Activated effector memory CD4-positive, alpha-beta T cell treated with Interleukin-2 at 50 U/mL for 16 hours (primary cell): ENCODE measurements at regions not wholly inside any gene's neighbourhood (a gene's known extent, or its start where the extent isn't known, plus 50 kb on each side); places are given as distances from the start of the nearest gene placed in this dataset.
"Not testable (repeated sequence)": the region's sequence is repeated elsewhere in the genome, so short reads cannot be mapped to it uniquely, and the experiment has no call there.

Experiments
- DNase-seq: peaks from one replicate; pipeline ENCODE4 v3.0.0-alpha.2; 2020

GRCh38 chr5:136924490-136924889 lies 559.1 kb upstream of the TRPC7 start:
- DNase-seq = no peak

GRCh38 chr5:136910625-136911024 lies 545.3 kb upstream of the TRPC7 start:
- DNase-seq = no peak

- no peak for DNase-seq
Observed at GRCh38 chr5:136909906-136910305, 544.6 kb upstream of the TRPC7 start.

GRCh38 chr5:136907371-136907770 lies 542.0 kb upstream of the TRPC7 start:
- no peak for DNase-seq

GRCh38 chr5:136906545-136906944 lies 541.2 kb upstream of the TRPC7 start:
- DNase-seq = no peak

- no peak for DNase-seq
Observed at GRCh38 chr5:136905571-136905970, 540.2 kb upstream of the TRPC7 start.

- DNase-seq = no peak
Observed at GRCh38 chr5:136894070-136894469, 528.7 kb upstream of the TRPC7 start.

GRCh38 chr5:136892000-136892399 lies 526.7 kb upstream of the TRPC7 start:
- no peak for DNase-seq

- no peak for DNase-seq
Observed at GRCh38 chr5:136891175-136891972, 526.0 kb upstream of the TRPC7 start.

- no peak for DNase-seq
Observed at GRCh38 chr5:136890431-136891148, 525.2 kb upstream of the TRPC7 start.

- DNase-seq = no peak
Observed at GRCh38 chr5:136886608-136887007, 521.3 kb upstream of the TRPC7 start.

- DNase-seq = no peak
Observed at GRCh38 chr5:136864960-136865359, 499.6 kb upstream of the TRPC7 start.

GRCh38 chr5:136856648-136857047 lies 491.3 kb upstream of the TRPC7 start:
- DNase-seq = no peak

- DNase-seq = no peak
Observed at GRCh38 chr5:136853971-136854370, 488.6 kb upstream of the TRPC7 start.

- DNase-seq = no peak
Observed at GRCh38 chr5:136840601-136841000, 475.3 kb upstream of the TRPC7 start.

GRCh38 chr5:136836093-136836492 lies 470.7 kb upstream of the TRPC7 start:
- DNase-seq = no peak

GRCh38 chr5:136820848-136821247 lies 455.5 kb upstream of the TRPC7 start:
- DNase-seq = no peak

- no peak for DNase-seq
Observed at GRCh38 chr5:136819526-136820302, 454.4 kb upstream of the TRPC7 start.

- DNase-seq = no peak
Observed at GRCh38 chr5:136816327-136816726, 451.0 kb upstream of the TRPC7 start.

GRCh38 chr5:136814619-136815378 lies 449.5 kb upstream of the TRPC7 start:
- DNase-seq = no peak

- not testable (repeated sequence) for DNase-seq
Observed at GRCh38 chr5:136812270-136812669, 446.9 kb upstream of the TRPC7 start.

- DNase-seq = no peak
Observed at GRCh38 chr5:136811551-136811950, 446.2 kb upstream of the TRPC7 start.

GRCh38 chr5:136811086-136811485 lies 445.7 kb upstream of the TRPC7 start:
- no peak for DNase-seq
